Sigmoid colon (tissue), 4 donors: ENCODE measurements at regions not wholly inside any gene's neighbourhood (a gene's known extent, or its start where the extent isn't known, plus 50 kb on each side); places are given as distances from the start of the nearest gene placed in this dataset.

Experiments
- CTCF ChIP-seq, 4 experiments: fragments of 450-650 bp in 3 of 4; fragments of 200-600 bp in 1 of 4; IDR thresholded peaks; one replicate each; pipeline ENCODE4 v1.5.1; 2016 to 2019; ENCODE audit warnings: antibody characterized with exemption in 4 of 4, mild to moderate bottlenecking in 3 of 4, moderate library complexity in 2 of 4
- POLR2AphosphoS5 ChIP-seq, 4 donors: sonication (generic); formaldehyde crosslinking; IDR thresholded peaks; one replicate each; pipeline ENCODE4 v1.6.1; 2017; ENCODE audit warnings: antibody characterized with exemption in 4 of 4

- TF ChIP-seq CTCF (IDR thresholded peaks at IDR 0.05) (no peak), POLR2AphosphoS5 (IDR thresholded peaks at IDR 0.05) (no peak)
These were observed 410.8 kb upstream of the PRKCQ start for GRCh38 chr10:6990891-6991290.
